ENCODE measurements at regions not wholly inside any gene's neighbourhood (a gene's known extent, or its start where the extent isn't known, plus 50 kb on each side); places are given as distances from the start of the nearest gene placed in this dataset.

- peaks cover 9 to 10% of the 10 kb centered on the region in 2 experiments for H3K9me3 ChIP-seq (ENCODE audit: control insufficient read depth in 1 of 2, insufficient read depth in 1 of 2, low read depth in 1 of 2, low read length in 2 of 2)
- intact Hi-C loops (cut with micrococcal nuclease), result no loop called here
- no peaks in the 10 kb centered on the region for H3K9me2 ChIP-seq (ENCODE audit: insufficient read depth)
- no peak for DNase-seq (ENCODE audit: low read depth, low spot score)
- ChIA-PET RAD21 (ENCODE audit: low non-redundant PET in 1 of 2, low total read pairs in 2 of 2, uncharacterized antibody in 2 of 2, unreplicated experiment in 2 of 2) (no interaction called here), CTCF (no interaction called here), POLR2A (no interaction called here)
- no peaks in the 10 kb centered on the region for H3K36me3 ChIP-seq (ENCODE audit: control insufficient read depth in 1 of 2, insufficient read depth in 2 of 2, low read length in 2 of 2)
- no peak overlapping the region for H3K4me2 ChIP-seq (ENCODE audit: low read length)
- no peak for ATAC-seq
- no peak overlapping the region for H3K4me3 ChIP-seq (replicated peaks in 1 of 2; ENCODE audit: low read depth in 1 of 2, low read length in 2 of 2)
- no peaks in the 10 kb centered on the region for H4K20me1 ChIP-seq (ENCODE audit: insufficient read depth)
- H2AFZ ChIP-seq (ENCODE audit: low read depth, low read length, poor library complexity, severe bottlenecking), result no peak overlapping the region
- H3K27me3 ChIP-seq (ENCODE audit: insufficient read depth, low read length), result no peaks in the 10 kb centered on the region
- no peaks in the 10 kb centered on the region for H3K4me1 ChIP-seq (ENCODE audit: control insufficient read depth in 1 of 2, insufficient read depth in 2 of 2, low read length in 2 of 2)
- TF ChIP-seq SIN3A (IDR thresholded peaks at IDR 0.05; ENCODE audit: low read depth), result no peak
- no peak for TF ChIP-seq TCF7L2 (IDR thresholded peaks at IDR 0.05; ENCODE audit: borderline replicate concordance, extremely low read depth, insufficient read depth, insufficient read length)
- no peak for TF ChIP-seq ATF3 (IDR thresholded peaks at IDR 0.05)
- TF ChIP-seq POLR2A (IDR thresholded peaks at IDR 0.05; ENCODE audit: borderline replicate concordance, extremely low read depth, insufficient read depth, insufficient read length), result no peak
- TF ChIP-seq EGR1 (IDR thresholded peaks at IDR 0.05; ENCODE audit: low read depth), result no peak
- TF ChIP-seq SRF (IDR thresholded peaks at IDR 0.05; ENCODE audit: low read depth), result no peak
- no peak for TF ChIP-seq CEBPB (IDR thresholded peaks at IDR 0.05; ENCODE audit: low read depth)
- TF ChIP-seq ZNF274 (IDR thresholded peaks at IDR 0.05; ENCODE audit: low read depth, low read length), result no peak
- TF ChIP-seq ELF1 (IDR thresholded peaks at IDR 0.05; ENCODE audit: borderline replicate concordance, low read depth), result no peak
- no peak for TF ChIP-seq EZH2 (IDR thresholded peaks at IDR 0.05)
- TF ChIP-seq YY1 (IDR thresholded peaks at IDR 0.05; ENCODE audit: extremely low read depth, insufficient replicate concordance, low read depth, low read length), result no peak
- TF ChIP-seq CBX3 (IDR thresholded peaks at IDR 0.05; ENCODE audit: low read depth), result no peak
- no peak for TF ChIP-seq CTCF (IDR thresholded peaks at IDR 0.05 in 2 of 3, conservative IDR thresholded peaks at IDR 0.05 in 1 of 3; ENCODE audit: borderline replicate concordance in 1 of 3, insufficient read depth in 1 of 3, low read depth in 2 of 3, low read length in 2 of 3)
- no TSS peak for BruUV-seq (replicated peaks)
- H3K79me2 ChIP-seq (ENCODE audit: insufficient read depth, low read length), result no peaks in the 10 kb centered on the region
- H3K27ac ChIP-seq (ENCODE audit: low read depth, low read length), result no peak overlapping the region
- no peak overlapping the region for H3K9ac ChIP-seq (ENCODE audit: low read length)
These were observed 623.3 kb upstream of the TMPRSS15 start for GRCh38 chr21:19026911-19027310.

Data from HCT116 (cell line).